GOT3 (cell line): ENCODE measurements at regions not wholly inside any gene's neighbourhood (a gene's known extent, or its start where the extent isn't known, plus 50 kb on each side); places are given as distances from the start of the nearest gene placed in this dataset.

Experiments
- DNase-seq: peaks from one replicate; lab custom pipeline; 2025; ENCODE audit warnings: mixed read lengths; lab: John Stamatoyannopoulos, UW

GRCh38 chr5:159861086-159861485 lies 55.2 kb upstream of the ADRA1B start:
- no peak for DNase-seq

DNA sequence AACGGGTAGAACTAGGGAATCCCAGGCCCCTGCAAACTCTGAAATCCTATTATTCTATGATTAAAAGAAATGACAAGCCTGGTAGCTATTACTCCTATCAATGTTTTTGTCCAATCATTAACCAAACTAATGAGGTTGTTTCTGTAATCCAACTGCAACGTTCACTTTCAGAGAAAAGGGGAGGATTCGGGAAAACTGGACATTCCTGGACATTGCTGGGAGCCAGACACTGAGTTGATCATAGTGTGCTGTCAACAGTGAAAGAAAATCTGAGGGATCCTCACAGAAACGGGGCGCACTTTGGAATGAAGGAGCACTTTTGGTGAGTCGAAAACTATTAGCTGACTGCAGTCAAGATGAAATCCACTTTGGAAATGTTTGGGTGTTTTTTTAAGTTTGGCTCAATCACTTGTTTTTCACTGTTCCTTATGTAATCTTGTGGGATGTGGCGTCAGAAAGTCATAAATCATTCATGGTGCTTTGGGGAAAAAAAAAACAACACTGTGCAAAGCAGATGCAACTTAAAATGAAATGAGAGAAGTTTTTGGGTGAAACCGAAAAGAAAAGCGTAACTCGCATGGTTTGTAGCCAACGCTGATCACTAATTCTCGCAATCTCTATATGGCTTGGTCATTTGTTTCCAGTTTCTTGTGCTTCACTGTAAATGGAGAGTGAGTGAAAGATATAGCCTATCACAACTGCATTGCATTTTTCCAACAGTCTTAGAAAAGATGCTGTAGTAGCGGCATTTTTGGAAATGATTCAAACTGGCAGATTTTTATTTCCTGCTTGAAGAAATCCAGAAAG lies 51.2 kb upstream of the ADRA1B start:
- DNase-seq: no peak

DNA sequence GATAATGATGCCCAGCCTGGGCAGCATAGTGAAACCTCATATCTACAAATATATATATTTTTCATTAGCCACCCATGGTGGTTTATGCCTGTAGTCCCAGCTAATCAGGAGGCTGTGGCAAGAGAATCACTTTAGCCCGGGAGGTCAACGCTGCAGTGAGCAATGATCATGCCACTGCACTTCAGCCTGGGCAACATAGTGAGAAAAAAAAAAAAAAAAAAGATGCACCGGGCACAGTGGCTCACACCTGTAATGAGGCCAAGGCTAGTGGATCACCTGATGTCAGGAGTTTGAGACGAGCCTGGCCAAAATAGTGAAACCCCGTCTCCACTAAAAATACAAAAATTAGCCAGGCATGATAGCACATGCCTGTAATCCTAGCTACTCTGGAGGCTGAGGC lies 50.2 kb upstream of the ADRA1B start:
- DNase-seq: no peak
